ENCODE measurements at regions not wholly inside any gene's neighbourhood (a gene's known extent, or its start where the extent isn't known, plus 50 kb on each side); places are given as distances from the start of the nearest gene placed in this dataset.

- no peak for TF ChIP-seq SIN3A (IDR thresholded peaks at IDR 0.05; ENCODE audit: borderline replicate concordance, insufficient read depth, low read length)
- no peak for TF ChIP-seq TAF1 (IDR thresholded peaks at IDR 0.05; ENCODE audit: borderline replicate concordance, insufficient read depth, low read length)
- no peak for TF ChIP-seq FOXP2 (optimal IDR thresholded peaks at IDR 0.05; ENCODE audit: borderline replicate concordance, extremely low read depth, extremely low read length, insufficient read depth)
- TF ChIP-seq REST (IDR thresholded peaks at IDR 0.05; ENCODE audit: insufficient read depth in 1 of 2, low read depth in 2 of 2, low read length in 2 of 2), result no peak
These were observed 215.1 kb downstream of the ERMARD start for GRCh38 chr6:169966312-169967181.

DNA sequence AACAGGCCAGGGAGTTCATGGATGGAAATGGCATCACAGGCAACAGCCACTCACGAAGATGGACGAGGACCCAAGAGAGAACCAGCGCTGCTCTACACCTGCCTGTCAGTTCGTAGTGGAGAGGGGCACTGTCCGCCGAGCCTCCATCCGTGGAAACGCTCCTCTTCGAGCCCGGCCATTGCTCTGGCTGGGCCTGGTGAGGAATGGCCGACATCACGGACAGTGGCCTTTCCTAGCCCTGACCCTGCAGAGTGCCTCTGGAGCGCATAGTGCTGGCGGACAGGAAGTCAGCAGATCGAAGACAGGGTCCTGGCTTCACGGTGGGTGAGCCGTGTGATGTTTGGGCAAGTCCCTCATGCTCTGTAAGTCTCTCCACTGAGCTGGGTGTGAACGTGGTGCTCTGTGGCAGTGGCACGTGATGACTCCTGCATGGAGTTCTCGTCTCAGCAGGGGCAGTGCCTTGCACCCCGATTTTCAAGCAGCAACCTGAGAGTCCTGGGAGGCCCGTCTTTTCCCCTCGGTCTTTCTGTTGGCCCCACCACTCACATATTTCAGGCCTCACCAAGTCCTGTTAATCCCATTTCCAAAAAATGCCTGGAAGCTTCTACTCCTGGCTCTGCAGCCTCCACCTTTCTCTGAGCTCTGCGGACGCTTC is 214.4 kb downstream of the ERMARD start:
- TF ChIP-seq FOXP2 (optimal IDR thresholded peaks at IDR 0.05; ENCODE audit: borderline replicate concordance, extremely low read depth, extremely low read length, insufficient read depth) (no peak), REST (IDR thresholded peaks at IDR 0.05; ENCODE audit: insufficient read depth in 1 of 2, low read depth in 2 of 2, low read length in 2 of 2) (no peak), TAF1 (IDR thresholded peaks at IDR 0.05; ENCODE audit: borderline replicate concordance, insufficient read depth, low read length) (no peak), POLR2AphosphoS5 (IDR thresholded peaks at IDR 0.05; ENCODE audit: low read depth, low read length) (no peak), SIN3A (IDR thresholded peaks at IDR 0.05; ENCODE audit: borderline replicate concordance, insufficient read depth, low read length) (no peak)

- TF ChIP-seq POLR2AphosphoS5 (IDR thresholded peaks at IDR 0.05; ENCODE audit: low read depth, low read length), result no peak
- no peak for TF ChIP-seq TAF1 (IDR thresholded peaks at IDR 0.05; ENCODE audit: borderline replicate concordance, insufficient read depth, low read length)
- TF ChIP-seq SIN3A (IDR thresholded peaks at IDR 0.05; ENCODE audit: borderline replicate concordance, insufficient read depth, low read length), result no peak
- no peak for TF ChIP-seq FOXP2 (optimal IDR thresholded peaks at IDR 0.05; ENCODE audit: borderline replicate concordance, extremely low read depth, extremely low read length, insufficient read depth)
- TF ChIP-seq REST (IDR thresholded peaks at IDR 0.05; ENCODE audit: insufficient read depth in 1 of 2, low read depth in 2 of 2, low read length in 2 of 2), result no peak
These were observed 213.8 kb downstream of the ERMARD start for GRCh38 chr6:169965239-169965638.

DNA sequence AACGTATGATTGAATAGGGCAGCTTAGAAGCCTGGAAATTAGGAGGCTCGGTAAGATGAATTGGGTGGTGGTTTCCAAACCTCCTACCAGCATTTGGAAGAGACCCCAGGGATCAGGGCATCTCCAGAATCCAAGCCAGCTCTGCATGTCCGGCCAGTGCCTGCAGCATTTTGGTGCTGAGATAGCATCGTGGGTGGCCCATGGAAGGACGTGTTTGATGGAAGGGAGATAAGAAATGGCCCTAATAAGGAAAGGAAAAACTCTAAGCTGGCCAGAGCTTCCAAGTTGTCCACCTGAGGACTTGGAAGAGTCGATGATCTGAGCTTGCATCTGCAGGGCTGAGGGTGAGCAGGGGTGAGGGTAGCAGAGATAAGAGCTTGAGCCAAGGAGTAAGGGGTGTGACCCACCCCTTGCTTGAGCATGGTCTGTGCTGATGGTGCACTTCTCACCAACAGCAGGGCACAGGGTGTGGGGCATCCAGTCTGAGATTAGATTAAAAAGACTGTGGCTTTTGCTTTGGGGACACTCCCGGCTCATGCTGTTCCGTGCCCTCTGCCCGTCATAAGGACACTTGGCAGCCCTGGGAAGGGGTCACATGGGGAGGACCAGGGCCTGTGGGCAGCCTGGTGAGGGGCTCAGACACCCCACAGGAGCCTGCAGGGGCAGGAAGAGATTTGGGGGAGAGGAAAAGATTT is 213.2 kb downstream of the ERMARD start:
- TF ChIP-seq REST (IDR thresholded peaks at IDR 0.05; ENCODE audit: insufficient read depth in 1 of 2, low read depth in 2 of 2, low read length in 2 of 2), result no peak
